OCI-LY7 (cell line): ENCODE measurements at regions not wholly inside any gene's neighbourhood (a gene's known extent, or its start where the extent isn't known, plus 50 kb on each side); places are given as distances from the start of the nearest gene placed in this dataset.
"Not testable (repeated sequence)": the region's sequence is repeated elsewhere in the genome, so short reads cannot be mapped to it uniquely, and the experiment has no call there.

ENCODE experiments used
- EZH2phosphoT487 ChIP-seq: fragments of 200-600 bp; sonication (generic); IDR thresholded peaks from 2 replicates; pipeline ENCODE4 v1.6.1; 2018; ENCODE audit warnings: low read depth, borderline replicate concordance, mild to moderate bottlenecking, mixed run types, antibody characterized with exemption, low read length, moderate library complexity, mixed read lengths
- TF ChIP-seq, protein P1 (sequence below): fragments of 200-600 bp; sonication (generic); conservative IDR thresholded peaks from 2 replicates; pipeline ENCODE4 v1.5.1; 2014; ENCODE audit warnings: mild to moderate bottlenecking, antibody characterized with exemption, low read length, moderate library complexity, mixed read lengths

DNA sequence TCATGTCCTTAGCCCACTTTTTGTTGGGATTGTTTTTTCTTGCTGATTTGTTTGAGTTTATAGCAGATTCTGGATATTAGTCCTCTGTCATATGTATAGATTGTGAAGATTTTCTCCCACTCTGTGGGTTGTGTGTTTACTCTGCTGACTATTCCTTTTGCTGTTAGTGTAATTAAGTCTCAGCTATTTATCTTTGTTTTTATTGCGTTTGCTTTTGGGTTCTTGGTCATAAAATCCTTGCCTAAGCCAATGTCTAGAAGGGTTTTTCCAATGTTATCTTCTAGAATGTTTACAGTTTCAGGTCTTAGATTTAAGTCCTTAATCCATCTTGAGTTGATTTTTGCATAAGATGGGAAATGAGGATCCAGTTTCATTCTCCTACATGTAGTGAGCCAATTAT is 351.2 kb upstream of the PIK3R1 start:
- TF ChIP-seq, protein P1, sequence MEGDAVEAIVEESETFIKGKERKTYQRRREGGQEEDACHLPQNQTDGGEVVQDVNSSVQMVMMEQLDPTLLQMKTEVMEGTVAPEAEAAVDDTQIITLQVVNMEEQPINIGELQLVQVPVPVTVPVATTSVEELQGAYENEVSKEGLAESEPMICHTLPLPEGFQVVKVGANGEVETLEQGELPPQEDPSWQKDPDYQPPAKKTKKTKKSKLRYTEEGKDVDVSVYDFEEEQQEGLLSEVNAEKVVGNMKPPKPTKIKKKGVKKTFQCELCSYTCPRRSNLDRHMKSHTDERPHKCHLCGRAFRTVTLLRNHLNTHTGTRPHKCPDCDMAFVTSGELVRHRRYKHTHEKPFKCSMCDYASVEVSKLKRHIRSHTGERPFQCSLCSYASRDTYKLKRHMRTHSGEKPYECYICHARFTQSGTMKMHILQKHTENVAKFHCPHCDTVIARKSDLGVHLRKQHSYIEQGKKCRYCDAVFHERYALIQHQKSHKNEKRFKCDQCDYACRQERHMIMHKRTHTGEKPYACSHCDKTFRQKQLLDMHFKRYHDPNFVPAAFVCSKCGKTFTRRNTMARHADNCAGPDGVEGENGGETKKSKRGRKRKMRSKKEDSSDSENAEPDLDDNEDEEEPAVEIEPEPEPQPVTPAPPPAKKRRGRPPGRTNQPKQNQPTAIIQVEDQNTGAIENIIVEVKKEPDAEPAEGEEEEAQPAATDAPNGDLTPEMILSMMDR = not testable (repeated sequence)
- TF ChIP-seq EZH2phosphoT487 = not testable (repeated sequence)
